HG03139 (cell line): ENCODE measurements at regions not wholly inside any gene's neighbourhood (a gene's known extent, or its start where the extent isn't known, plus 50 kb on each side); places are given as distances from the start of the nearest gene placed in this dataset.

Source experiments
- ATAC-seq: cut with Tn5 transposase; IDR thresholded peaks from one replicate; pipeline ENCODE4 v1.9.1; 2021; ENCODE audit not compliant: unreplicated experiment

DNA sequence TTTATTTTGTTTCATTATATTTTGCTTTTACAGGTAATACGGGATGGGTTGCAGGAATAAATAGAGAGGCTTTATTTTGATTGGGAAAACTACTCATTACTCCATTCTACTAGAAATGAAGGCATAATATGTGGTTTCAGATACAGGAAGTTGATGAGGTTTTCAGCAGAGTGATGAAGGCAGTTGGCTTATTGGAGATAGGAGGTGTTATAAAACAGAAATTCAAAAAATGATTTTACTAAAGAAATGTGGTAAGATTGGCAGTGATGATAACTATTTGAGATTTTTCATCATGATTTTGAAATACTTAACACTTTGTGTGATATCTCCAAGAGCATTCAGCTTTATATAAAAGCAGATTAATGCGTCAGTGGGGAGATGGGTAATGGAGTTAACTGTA lies 1445.7 kb upstream of the CADM2 start:
- ATAC-seq: no peak

DNA sequence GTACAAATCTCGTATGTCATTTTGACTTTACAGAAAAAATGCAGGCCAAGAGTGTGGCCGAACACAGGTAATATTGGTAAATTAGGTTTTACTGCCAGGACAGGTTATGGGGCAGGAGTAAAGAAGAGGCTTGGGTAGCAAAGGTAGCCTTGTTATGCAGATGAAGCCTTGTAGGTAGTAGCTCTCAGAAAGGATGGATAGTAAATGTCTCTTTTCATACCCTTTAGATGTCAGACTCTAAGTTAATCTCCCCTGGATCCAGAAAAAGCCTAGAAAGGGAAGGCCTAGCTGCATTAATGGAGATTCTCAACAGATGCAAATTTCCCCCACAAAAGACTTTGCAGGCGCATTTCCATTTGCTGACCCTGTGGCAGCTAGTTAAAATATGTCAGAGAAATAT lies 1445.1 kb upstream of the CADM2 start:
- no peak for ATAC-seq

DNA sequence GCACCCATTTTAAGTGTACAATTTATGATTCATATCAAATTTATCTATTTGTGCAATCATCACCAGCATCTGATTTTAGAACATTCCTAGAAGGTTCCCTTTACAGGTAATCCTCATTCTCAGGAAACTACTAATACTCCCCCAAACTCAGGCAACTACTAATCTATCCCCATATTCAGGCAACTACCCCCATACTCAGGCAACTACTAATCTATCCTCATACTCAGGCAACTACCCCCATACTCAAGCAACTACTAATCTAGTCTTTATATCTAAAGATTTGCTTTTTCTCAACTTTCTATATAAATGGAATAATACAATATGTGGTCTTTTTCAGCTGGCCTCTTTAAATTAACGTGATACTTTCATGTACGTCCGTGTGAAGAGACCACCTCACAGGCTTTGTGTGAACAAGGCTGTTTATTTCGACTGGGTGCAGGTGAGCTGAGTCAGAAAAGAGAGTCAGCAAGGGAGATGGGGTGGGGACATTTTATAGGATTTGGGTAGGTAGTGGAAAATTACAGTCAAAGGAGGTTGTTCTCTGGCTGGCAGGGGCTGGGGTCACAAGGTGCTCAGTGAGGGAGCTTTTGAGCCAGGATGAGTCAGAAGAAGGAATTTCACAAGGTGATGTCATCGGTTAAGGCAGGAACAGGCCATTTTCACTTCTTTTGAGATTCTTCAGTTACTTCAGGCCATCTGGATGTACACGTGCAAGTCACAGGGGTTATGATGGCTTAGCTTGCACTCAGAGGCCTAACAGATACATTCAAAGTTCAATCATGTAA lies 1444.5 kb upstream of the CADM2 start:
- ATAC-seq: no peak

DNA sequence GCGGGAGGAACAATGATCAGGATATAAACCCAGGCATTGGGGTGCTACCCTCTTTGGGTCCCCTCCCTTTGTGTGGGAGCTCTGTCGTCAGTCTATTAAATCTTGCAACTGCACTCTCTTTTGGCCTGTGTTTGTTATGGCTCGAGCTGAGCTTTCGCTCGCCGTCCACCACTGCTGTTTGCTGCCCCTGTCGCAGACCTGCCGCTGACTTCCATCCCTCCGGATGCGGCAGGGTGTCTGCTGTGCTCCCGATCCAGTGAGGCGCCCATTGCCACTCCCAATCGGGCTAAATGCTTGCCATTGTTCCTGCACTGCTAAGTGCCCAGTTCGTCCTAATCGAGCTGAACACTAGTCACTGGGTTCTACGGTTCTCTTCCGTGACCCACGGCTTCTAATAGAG lies 1443.7 kb upstream of the CADM2 start:
- ATAC-seq: no peak

DNA sequence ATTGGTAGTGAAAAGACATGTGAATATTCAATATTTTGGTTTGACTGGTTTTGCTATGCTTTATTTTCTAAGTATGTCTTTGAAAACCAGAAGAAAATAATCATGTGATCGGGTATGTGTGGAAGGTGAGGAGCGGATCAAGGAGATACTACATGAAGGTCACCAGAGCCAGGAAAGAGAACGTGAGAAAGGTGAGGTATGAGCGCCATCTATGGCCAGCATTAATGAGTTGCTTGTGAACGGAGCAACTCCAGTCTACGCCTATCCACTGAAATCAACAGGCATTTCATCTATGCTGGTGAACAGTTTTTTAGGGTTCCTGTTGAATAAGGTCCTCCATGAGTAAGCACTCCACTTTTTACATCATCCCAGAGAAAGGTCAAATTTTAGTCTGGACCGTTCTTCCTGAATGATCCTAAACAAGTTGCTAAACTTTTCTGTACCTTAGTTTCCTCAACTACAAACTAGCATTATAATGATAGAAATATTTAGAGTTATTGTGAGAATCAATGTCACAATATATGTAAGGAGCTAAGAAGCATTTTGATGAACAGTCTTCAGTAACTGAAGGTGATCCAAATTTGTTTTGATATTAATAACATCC lies 1435.2 kb upstream of the CADM2 start:
- ATAC-seq: peak; percentile 82

DNA sequence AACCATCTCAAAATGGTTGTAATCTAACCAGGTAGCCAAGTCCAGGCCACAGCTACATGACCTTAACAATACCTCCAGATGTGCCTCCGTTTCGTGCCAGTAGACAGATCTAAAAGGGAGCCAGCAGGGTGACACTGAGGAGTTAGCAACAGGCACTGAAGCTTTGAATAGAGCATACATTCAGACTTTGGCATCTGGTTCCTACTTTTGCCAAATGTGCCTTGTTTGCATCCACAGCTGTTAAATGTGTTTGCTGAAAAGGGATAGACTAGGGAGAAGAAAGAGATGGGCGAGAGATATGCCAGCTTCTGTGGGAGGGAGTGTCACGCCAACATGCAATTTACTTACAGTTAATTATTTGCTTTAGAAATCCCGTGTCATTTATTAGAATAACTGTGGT lies 1433.9 kb upstream of the CADM2 start:
- no peak for ATAC-seq

DNA sequence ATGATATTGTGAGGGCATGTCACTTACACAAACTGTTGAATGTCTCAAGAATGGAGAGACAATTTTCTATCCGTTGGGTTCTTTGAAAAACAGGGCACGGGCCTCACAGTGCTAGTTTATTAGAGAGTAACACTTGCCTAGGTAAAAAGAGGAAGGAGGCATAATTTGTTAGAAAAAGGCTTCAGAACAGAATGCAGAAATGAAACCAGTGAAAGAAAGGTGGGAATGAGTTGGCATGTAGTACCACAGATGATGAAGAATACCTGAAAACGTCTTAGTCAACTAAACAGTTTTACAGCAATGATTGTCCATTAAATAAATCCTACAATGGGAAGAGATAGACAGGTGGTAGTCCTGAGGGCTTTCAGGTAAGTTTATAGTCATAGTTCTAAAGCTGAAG lies 1399.7 kb upstream of the CADM2 start:
- no peak for ATAC-seq

DNA sequence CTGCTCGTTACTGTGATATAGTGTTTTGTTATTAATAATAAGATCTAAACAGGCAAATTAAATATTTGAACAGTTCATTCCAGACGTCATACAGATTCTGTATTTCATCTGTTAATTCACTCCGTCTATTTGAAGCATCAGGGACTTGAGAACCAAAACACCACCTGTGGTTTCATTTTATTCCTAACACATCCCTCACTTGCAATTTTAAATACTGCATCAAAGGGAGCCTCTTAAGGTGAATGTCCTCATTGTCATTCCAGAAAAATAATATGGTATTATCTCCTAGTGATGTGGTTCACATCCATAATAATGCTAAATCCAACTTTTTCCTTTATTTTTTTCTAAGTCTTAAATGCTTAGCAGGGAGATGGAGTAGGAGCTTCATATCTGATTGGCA lies 1390.9 kb upstream of the CADM2 start:
- no peak for ATAC-seq

DNA sequence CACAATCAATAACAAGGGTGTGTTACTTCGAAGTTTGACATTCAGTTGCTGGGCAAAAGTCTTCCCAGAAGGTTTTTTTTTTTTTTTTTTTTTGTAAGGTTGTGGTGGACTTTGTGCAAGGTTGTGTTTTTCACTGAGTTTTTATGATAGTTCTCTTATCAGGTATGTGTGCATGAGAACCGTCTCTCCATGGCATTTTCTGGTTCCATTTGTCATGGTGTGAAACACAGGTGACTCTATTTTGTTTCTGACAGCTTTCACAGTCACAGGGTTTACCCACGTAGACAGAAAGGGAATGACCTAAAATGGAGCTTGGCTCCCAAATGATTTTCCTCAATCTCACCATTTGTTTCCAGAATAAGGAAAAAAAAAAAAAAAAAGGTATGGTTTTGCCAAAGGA lies 1377.2 kb upstream of the CADM2 start:
- no peak for ATAC-seq

DNA sequence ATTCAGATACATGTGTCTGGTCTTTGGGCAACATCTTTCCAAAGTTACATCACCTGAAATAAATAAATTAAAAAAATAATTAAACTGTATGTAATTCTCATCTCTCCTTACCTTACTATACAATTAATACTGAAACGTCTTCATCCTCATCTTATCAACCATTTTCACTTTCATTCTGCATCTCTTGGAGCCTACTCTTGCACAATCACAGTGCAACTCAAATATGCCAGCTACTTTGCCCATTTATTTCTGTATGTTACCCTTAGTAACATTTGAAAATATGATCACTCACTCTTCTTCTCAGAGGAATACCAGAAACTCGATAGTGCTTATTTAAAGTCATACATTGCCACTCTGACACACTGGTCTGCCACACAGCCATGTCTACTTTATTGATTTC lies 1357.1 kb upstream of the CADM2 start:
- no peak for ATAC-seq

DNA sequence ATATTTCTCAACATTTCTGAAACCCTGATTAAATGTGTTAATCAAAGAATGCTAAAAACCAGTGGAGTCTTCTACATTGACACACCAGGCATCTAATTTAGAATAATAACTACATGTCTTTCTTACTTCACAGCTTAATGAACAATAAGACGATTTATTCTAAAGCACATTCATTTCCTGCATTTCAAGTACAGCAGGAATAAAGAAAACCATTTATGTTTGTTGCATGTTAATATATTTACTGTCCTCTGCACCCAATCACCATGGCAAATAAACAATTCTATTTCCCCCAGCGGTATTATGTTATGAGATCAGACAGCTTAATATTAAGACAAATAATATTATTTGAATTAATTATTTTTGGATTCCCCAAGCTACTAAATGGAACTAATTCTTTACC lies 1336.3 kb upstream of the CADM2 start:
- no peak for ATAC-seq

DNA sequence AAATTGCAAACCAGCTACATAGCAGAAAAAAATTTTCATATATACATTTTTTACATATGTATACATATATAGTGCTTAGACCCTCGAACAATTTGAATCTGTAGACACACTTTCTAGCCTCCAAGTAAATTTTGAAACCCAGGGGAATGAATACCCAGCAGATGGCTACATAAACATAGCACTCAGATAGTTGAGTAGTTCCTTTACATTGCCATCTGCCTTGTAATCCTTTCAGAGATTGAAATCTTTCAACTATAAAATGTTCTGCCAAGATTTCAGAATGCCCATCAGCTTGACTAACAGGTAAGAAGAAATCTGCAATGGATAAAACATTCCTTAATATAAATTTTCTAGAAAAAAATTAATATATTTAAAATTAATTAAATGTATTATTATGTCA lies 1333.5 kb upstream of the CADM2 start:
- no peak for ATAC-seq

DNA sequence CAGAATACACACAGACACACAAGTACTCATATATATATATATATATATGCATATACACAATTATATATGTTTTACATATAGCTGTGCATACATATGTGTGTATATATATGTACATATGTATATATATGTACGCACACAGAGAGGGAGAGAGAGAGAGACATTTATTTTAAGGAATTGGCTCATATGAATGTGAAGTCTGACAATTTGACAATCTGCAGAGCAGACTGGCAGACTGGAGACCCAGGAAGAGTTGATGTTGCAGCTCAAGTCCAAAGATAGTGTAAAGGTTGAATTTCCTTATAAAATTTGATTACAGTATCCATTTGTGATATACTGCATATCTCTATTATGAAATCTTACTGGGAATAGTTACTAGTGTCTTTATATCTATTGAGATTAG lies 1330.3 kb upstream of the CADM2 start:
- ATAC-seq: no peak

DNA sequence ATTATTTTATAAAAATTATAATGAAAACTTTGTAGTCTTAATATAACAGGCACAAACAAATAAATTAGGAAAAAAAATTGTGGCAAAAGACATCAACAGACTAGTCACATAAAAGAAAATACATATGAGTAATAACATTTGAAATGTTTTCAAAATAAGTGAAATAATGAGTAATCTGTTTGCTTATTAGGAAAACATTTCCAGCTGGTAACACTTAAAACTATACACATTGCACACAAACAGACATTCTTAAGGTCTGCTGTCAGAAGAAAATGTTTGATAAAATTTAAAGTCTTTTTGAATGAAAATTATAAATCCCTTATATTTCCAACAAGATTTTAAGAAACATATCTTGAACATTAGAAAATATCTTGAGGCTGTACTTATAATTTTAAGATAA lies 1326.3 kb upstream of the CADM2 start:
- no peak for ATAC-seq

DNA sequence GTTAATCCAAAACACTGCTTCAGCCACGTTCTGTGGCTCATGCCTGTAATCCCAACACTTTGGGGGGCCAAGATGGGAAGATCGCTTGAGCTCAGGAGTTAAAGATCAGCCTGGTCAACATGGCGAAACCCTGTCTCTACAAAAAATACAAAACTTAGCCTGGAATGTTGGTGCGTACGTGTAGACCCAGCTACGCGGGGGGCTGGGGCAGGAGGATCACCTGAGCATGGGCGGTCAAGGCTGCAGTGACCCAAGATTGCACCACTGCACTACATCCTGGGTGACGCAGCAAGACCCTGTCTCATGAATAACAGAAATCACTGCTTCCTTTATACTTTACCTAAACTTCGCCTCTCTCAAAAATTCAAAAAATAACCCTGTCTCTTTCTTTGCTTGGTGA lies 1325.0 kb upstream of the CADM2 start:
- ATAC-seq: no peak

DNA sequence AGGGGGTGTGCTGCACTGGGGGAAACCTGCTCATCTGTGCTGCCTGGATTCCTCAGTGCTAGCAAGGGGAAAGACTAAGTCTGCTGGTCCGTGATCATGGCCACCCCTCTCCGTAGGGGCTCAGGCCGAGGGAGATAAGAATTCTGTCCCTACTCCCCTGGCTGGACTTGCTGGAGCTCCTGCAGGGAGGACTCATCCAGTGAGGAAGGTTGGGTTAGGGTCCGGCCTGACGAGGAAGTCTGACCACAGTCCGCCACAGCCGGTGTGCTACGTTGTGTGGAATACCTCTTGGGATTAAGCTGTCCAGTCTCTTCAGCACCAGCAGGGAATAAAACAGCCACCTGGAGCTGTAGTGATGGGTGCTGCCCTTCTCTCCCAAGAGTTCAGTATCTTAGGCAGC lies 1309.1 kb upstream of the CADM2 start:
- no peak for ATAC-seq

DNA sequence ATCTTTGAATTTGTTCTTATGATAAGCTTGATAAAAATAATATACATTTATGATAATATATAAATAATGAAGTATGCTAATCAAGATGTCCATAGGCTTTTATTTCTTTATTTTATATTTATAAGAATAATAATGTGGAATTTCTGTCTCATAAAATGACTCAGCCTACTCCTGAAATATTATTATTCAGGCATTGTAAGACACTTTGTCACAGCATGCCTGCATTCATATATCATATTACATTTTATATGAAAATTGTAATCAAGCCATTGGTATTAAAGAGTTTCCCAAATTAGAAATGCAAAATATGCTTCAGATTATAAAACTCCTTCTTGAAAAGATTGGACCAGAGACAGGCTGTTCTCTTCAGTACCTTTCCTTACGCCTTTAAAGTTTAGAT lies 1303.7 kb upstream of the CADM2 start:
- ATAC-seq: no peak

DNA sequence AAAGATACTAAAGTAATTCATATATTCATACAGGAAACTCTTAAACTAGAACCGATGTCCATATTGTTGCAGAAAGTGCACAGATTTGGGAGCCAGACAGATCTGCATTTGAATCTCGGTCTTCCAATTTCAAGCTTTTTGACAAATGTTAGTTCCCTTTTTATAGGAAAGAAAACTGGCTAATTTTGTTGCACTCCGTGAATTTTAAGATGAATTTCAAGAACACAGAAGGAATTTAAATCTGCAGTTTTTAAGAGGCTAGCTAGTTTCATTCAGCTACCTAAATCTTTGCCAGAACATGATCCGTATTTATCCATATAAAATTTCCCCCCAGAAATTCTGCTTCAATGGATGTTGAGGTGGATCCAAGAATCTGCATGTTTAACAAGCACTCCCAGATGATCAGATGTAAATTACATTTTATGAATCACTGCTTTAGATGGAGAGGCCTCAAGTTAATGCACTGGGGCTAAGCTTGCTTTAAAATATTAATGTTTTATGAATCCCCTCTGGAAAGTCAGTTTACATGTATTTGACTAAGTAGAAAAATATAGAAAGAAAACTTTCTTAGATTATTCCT lies 1296.3 kb upstream of the CADM2 start:
- no peak for ATAC-seq

DNA sequence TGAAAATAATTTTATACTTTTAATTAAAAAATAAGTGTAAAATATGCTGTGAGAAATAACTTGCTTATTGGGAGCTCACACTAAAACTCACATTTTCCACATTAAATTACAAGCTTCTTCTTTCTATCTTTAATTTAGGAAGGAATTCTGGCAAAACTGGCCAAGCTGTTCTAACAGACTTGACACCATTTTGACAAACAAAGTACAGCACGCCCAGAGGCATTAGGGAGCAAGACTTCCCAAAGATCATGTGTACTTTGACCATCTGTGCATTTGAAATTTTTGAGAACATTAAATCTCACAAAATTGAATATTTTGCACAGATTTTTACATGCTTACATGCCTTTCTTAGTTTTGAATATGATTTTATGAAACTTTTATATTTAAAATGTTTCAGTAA lies 1288.4 kb upstream of the CADM2 start:
- no peak for ATAC-seq

DNA sequence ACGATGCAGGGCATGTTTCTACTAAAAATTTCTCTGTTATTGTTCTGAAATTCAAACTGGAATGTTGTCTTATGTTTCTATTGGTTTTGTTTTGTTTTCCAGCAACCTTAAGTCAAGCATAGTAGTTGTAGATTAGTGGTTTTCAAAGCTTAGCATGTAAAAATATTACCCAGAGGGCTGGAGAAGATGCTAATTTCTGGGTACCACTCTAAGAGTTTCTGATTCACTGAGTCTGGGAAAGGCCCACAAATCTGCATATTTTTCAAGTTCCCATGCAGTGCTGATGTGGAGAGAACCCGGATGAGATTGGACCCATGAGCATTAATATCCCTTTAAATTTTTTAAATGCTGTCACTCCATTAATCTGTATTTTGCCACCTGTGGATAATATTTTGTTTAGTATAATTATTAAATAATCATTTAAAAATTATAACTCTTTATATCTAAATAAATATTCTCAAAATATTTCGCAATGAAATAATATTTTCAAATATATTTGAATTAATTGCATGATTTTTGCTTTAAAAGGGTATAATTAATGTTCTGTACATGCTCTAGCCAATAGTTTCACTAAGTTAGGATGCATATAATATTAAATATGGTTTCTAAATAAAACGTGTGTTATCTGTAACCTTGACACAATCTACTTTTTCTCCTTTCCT lies 1274.7 kb upstream of the CADM2 start:
- no peak for ATAC-seq

DNA sequence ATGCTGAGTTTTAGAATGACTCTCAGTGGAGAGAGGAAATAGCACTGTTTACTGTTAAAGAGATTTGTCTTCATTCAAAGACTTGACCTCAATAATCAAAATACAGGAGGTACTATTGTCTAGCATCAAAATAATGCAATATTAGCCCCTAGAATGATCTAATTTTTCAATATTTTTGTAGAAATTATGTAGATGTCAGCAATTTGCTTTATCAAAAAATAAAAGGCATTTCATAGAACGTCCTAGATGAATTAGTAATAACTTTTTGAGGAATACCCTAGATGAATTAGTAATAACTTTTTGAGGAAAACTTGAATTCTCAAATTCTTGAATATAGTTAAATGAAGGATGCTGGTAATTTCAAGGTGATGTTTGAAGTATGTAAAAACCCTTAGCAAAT lies 1252.1 kb upstream of the CADM2 start:
- no peak for ATAC-seq

DNA sequence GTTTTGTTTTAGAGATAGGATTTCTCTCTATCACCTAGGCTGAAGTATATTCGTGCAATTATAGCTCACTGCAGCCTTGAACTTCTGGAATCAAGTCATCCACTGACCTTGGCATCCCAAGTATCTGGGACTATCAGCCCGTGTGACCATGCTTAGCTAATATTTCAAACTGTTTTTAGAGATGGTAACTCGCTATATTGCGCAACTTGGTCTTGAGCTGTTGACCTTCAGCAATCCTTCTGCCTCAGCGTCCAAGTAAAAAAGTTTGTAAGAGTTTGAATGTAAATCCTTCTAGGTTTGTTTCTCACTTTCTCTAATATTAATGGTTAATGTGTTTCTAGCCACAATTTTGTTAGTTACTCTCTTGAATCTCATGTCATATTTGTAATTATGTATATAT lies 1243.5 kb upstream of the CADM2 start:
- no peak for ATAC-seq
